ENCODE measurements at regions not wholly inside any gene's neighbourhood (a gene's known extent, or its start where the extent isn't known, plus 50 kb on each side); places are given as distances from the start of the nearest gene placed in this dataset.
"Not testable (repeated sequence)": the region's sequence is repeated elsewhere in the genome, so short reads cannot be mapped to it uniquely, and the experiment has no call there.

- DNase-seq, result no peak
These were observed 699.0 kb upstream of the ARRDC3 start for GRCh38 chr5:92081958-92082712.

- DNase-seq, result no peak
These were observed 687.7 kb upstream of the ARRDC3 start for GRCh38 chr5:92070786-92071185.

- DNase-seq, result no peak
These were observed 681.9 kb upstream of the ARRDC3 start for GRCh38 chr5:92064993-92065392.

GRCh38 chr5:92051741-92052140, 668.6 kb upstream of the ARRDC3 start:
- DNase-seq, result no peak

DNA sequence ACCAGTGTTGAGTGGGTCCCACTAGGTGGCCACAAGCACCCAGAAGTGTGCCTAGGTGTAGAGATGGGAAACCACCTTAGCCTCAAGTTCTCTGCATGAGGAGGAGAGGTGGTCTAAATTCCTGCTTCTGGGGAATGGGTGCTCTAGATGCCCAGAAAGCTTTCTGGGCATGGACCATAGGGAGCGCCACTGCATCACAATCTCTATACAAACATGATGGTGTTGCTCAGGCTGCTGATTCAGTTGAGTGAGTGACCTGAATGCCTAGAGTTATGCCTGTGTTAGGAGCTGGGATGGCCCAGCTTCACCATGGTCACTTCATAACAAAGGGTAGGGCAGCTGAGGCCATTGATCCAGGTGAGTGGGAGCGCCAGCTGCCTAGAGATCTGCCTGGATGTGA, 667.9 kb upstream of the ARRDC3 start:
- DNase-seq, result no peak

DNA sequence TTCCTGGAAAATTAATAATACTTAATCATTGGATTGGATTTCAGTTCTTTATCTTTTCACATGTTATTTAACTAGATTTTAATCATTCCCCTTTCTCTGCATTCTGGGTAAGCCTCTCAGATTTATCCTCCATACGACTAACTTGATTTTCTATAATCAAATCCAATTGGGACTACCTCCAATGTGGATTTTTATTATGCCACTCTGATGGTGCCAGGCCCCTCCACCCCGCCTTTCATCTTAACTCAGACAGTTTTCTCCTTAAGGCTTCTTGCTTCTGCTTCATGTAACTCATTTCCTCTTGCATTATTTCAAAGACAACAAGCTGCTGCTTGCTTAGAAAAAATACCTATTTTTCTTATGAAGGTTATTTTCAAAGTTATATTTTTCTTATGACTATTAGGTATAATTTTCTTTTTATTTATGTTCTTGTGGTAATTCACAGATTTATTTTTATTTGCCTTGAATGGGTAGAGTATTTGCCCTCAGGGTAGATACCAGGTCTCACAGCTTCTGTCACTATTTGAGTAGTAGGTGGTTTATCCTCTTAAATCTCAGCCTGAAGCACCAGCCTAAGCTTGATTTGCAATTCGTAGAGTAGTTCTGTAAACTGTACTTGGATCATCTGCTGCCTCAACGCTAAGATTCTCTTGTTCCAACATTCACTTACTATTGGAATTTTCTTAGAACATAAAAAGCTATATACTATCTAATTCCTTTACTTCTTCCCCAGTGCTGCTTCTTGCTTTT, 659.0 kb upstream of the ARRDC3 start:
- DNase-seq, result no peak

- DNase-seq, result no peak
These were observed 658.1 kb upstream of the ARRDC3 start for GRCh38 chr5:92041206-92041605.

DNA sequence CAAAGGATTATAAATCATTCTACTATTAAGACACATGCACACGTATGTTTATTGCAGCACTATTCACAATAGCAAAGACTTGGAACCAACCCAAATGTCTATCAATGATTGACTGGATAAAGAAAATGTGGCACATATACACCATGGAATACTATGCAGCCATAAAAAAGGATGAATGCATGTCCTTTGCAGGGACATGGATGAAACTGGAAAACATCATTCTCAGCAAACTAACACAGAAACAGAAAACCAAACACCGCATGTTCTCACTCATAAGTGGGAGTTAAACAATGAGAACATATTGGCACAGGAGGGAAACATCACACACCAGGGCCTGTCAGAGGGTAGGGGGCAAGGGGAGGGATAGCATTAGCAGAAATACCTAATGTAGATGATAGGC, 646.7 kb upstream of the ARRDC3 start:
- DNase-seq, result not testable (repeated sequence)

DNA sequence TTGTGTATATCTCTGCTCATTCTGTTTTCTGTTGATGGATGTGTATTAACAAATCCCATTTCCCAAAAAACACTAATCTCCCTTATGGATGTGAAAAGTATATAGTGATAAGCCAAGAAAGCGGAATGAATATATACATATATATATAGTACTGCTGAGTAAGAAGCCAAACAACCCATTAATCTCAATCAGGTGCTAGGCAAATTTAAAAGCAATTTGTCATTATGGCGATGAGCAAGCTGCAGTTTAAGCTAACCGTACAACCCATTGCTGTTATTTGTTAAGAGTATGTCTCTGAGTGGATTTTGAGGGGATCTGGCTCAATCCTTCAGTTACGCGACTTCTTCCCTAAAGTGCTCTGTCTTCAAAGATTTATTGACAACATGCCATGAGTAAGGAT, 640.4 kb upstream of the ARRDC3 start:
- DNase-seq, result no peak

DNA sequence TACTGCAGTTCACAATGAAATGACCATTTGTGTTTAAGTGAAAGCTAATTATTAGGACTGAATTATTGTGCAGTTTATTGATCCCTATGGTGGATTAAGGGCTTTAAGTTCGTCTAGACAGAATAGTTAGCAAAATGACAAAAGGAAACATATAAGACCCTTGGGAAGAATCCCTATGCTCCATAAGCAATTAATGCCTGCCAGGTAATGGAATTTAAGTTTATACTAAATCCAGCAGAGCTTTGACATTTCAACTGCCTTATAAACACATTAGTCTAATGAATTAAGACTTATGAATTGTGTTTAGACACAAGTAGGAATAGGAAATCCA, 640.0 kb upstream of the ARRDC3 start:
- DNase-seq, result no peak

DNA sequence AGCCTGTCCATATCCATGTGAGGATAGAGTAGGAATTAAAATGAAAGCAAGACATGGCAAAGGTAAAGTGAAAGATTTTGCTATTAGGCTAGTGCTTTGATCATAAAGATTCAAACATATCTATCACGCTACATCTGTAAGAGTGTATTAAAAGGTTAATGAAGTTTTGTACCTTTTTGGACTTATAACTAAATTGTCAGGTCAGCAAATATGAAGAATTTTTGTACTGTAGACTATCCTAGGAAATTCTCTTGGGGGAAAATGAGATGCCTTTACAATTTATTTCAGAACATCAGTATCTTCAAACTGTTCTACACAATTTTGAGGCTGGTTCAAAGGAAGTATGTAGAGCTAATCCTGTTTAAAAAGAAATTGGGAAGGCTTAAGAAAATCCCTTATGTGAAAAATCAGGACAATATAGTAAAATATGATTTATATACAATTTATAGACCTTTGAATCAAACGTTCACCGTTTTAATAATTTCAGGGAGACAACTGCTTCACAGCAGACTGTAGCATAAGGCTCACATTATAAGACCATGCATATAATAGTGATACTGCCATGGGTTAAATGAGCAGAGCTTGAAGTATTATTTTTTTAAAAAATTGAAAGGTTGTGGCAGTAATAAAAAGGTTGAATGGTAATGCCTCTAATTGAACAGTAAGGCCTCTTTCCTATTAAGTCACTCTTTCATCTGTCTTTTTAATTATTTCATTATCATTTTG, 639.5 kb upstream of the ARRDC3 start:
- no peak for DNase-seq

GRCh38 chr5:92019376-92019990, 636.4 kb upstream of the ARRDC3 start:
- no peak for DNase-seq

DNA sequence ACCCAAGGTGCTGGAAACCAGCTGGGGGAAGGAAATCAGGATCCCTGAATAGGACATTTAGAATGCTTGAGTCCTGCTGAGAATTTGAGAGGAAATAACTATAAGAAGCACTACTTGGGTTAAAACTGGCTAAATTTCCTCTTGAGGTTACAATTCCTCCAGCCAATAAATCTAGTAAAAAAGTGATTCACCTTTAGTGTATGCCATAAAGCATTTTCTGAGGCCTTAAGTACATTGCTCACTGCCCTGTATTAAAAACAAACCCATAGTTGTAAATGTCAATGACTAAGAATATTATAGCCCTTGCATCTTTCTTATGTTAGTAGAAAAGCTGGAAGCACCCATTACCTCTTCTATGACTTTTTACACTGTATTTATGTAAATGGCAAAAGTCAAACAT, 634.7 kb upstream of the ARRDC3 start:
- DNase-seq, result no peak

DNA sequence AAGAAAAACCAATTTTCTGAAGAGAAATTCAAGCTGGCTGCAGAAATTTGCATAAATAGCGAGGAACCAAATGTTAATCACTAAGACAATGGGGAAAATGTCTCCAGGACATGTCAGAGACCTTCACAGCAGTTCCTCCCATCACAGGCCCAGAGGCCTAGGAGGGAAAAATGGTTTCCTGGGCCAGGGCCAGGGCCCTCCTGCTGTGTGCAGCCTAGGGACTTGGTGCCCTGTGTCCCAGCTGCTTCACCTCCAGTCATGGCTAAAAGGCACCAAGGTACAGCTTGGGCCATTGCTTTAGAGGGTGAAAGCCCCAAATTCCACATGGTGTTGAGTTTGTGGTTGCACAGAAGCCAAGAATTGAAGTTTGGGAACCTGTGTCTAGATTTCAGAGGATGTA, 628.7 kb upstream of the ARRDC3 start:
- DNase-seq, result not testable (repeated sequence)

GRCh38 chr5:92003806-92004205, 620.7 kb upstream of the ARRDC3 start:
- DNase-seq, result no peak

GRCh38 chr5:92002721-92003274, 619.7 kb upstream of the ARRDC3 start:
- DNase-seq, result no peak

DNA sequence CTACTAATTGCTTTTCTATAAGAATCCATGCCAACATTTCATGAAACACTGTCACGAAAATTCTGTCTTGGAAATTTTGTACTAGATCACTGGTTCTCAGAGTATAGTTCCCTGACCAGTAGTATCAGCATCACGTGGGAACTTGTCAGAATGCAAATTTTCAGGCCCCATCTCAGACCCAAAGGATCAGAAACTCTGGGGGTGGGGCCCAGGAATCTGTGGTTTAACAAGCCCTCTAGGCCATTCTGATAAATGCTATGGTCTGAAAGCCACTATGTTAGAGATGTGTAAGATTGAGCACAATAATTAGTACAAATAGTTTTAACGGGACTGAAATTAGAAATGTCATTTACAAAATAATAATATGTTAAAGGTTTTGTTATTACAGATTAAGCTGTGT, 615.7 kb upstream of the ARRDC3 start:
- no peak for DNase-seq

GRCh38 chr5:91983869-91984268, 600.8 kb upstream of the ARRDC3 start:
- no peak for DNase-seq

DNA sequence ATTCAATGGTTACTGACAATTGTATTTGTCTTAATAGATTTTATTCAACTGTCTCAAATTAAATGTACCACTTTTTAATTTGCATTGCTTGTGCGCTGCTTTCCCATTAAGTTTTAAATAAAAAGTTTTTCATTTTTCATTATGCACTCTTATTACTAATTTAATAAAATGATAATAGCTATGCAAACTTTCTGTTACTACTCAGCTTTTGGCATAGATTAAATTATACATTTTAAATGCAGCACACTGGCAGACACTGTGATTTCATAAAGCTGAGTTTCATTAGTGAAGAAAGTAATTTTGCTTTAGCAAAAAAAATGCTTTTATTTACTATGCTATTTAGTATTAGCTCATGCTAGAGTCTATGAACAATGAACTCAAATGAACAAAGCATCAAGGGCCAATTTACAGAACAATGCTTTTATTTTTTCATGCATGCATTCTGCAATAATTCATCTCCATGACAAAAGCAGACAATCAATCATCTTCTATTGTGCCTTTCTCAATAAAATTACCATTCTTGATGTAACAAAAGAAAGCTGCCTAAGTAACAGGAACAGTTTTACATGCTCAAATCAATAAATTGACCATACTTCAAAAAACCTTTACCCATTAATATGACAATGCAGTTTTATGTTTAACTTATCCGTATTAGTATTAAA, 595.2 kb upstream of the ARRDC3 start:
- DNase-seq, result no peak

GRCh38 chr5:91977579-91977978, 594.5 kb upstream of the ARRDC3 start:
- no peak for DNase-seq

- DNase-seq, result no peak
These were observed 593.3 kb upstream of the ARRDC3 start for GRCh38 chr5:91976451-91976850.

- DNase-seq, result no peak
These were observed 580.0 kb upstream of the ARRDC3 start for GRCh38 chr5:91963166-91963565.

DNA sequence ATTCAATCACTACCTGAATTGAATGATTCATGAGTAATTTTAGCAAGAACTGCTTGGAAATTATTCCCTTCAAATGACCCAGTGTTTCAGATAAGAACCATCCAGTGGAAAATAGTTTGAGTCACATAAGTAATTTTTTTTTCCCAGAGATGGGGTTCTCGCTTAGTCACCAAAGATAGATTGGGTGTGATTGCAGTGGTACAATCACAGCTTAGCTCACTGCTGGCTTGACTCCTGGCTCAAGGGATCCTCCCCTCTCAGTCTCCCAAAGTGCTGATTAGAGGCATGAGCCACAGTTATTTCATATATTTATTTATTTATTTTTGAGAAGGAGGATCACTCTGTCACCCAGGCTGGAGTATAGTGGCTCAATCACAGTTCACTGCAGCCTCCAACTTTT, 574.5 kb upstream of the ARRDC3 start:
- DNase-seq, result no peak

Data from stimulated activated naive CD4-positive, alpha-beta T cell (primary cell).